ENCODE measurements at regions not wholly inside any gene's neighbourhood (a gene's known extent, or its start where the extent isn't known, plus 50 kb on each side); places are given as distances from the start of the nearest gene placed in this dataset.

- H3K27me3 ChIP-seq (replicated peaks; ENCODE audit: insufficient read depth) = no peaks in the 10 kb centered on the region
- no peaks in the 10 kb centered on the region for H3K4me1 ChIP-seq (replicated peaks)
- no peak overlapping the region for H3K27ac ChIP-seq
- no peaks in the 10 kb centered on the region for H3K36me3 ChIP-seq
- DNase-seq (ENCODE audit: low spot score) = no peak
- TF ChIP-seq POLR2A (IDR thresholded peaks at IDR 0.05) = no peak
- TF ChIP-seq CTCF (IDR thresholded peaks at IDR 0.05) = no peak
- TF ChIP-seq POLR2AphosphoS5 (IDR thresholded peaks at IDR 0.05) = no peak
- intact Hi-C loops (cut with DNase I) = no loop called here
- H3K9me3 ChIP-seq = no peaks in the 10 kb centered on the region
- H3K4me3 ChIP-seq = no peak overlapping the region
- WGBS = 60% methylated on average over 3 of the region's 3 CpGs
These were observed 305.1 kb upstream of the LYZL1 start for GRCh38 chr10:28983799-28984198.

- peak; percentile 81 for DNase-seq (ENCODE audit: low spot score)
- no peak overlapping the region for H3K27ac ChIP-seq
These were observed 304.4 kb upstream of the LYZL1 start for GRCh38 chr10:28984431-28984830.

DNA sequence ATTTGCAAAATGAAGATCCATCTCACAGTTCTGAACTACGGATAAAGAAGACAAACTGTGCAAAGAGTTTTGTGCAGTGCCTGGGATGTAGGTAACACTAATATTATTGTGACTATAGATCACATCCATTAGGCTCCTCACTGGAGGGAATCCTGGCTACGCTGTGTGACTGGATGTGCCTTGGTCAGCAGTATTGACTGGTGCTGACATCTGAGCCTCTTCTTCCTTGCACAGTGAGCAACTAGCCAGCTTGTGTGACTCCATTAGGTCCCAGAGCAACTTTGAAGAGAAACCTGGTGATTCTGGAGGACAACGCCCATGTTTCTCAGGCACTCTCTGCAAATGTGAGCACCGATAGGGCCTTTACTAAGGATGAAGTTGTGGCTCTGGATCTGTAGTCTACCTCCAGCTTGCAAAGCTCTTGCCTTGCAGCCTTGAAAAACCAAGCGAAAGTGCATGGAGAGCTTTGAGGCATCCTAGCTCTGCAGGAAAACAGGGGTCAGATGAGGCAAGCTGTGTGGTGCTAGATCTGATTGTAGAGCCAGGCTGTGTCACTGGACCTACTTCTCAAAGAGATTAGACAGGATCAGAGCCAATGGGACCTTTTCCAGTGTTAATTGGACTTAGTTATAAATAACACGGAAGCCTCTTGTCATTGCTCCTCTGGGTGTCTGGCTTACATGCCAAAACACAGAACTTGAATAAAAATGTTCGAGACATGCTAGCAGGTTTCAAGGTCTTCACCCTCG lies 303.6 kb upstream of the LYZL1 start:
- TF ChIP-seq POLR2A (IDR thresholded peaks at IDR 0.05) (no peak), POLR2AphosphoS5 (IDR thresholded peaks at IDR 0.05) (no peak), CTCF (IDR thresholded peaks at IDR 0.05) (no peak)
- H3K9me3 ChIP-seq = no peaks in the 10 kb centered on the region
- H3K36me3 ChIP-seq = no peaks in the 10 kb centered on the region
- H3K4me1 ChIP-seq (replicated peaks) = no peaks in the 10 kb centered on the region
- intact Hi-C loops (cut with DNase I) = no loop called here
- no peak overlapping the region for H3K27ac ChIP-seq
- no peak for DNase-seq (ENCODE audit: low spot score)
- H3K27me3 ChIP-seq (replicated peaks; ENCODE audit: insufficient read depth) = no peaks in the 10 kb centered on the region
- WGBS = 82% methylated on average over 8 of the region's 8 CpGs
- H3K4me3 ChIP-seq = no peak overlapping the region

More at GRCh38 chr10:28984431-28984830, 304.4 kb upstream of the LYZL1 start:
- intact Hi-C loops (cut with DNase I) = no loop called here
- no peaks in the 10 kb centered on the region for H3K9me3 ChIP-seq
- H3K36me3 ChIP-seq = no peaks in the 10 kb centered on the region
- no peak overlapping the region for H3K4me3 ChIP-seq
- WGBS = 12% methylated on average over 6 of the region's 6 CpGs
- TF ChIP-seq POLR2A (IDR thresholded peaks at IDR 0.05) = no peak
- peak; percentile 80 for TF ChIP-seq POLR2AphosphoS5 (IDR thresholded peaks at IDR 0.05)
- no peaks in the 10 kb centered on the region for H3K27me3 ChIP-seq (replicated peaks; ENCODE audit: insufficient read depth)
- no peaks in the 10 kb centered on the region for H3K4me1 ChIP-seq (replicated peaks)

DNA sequence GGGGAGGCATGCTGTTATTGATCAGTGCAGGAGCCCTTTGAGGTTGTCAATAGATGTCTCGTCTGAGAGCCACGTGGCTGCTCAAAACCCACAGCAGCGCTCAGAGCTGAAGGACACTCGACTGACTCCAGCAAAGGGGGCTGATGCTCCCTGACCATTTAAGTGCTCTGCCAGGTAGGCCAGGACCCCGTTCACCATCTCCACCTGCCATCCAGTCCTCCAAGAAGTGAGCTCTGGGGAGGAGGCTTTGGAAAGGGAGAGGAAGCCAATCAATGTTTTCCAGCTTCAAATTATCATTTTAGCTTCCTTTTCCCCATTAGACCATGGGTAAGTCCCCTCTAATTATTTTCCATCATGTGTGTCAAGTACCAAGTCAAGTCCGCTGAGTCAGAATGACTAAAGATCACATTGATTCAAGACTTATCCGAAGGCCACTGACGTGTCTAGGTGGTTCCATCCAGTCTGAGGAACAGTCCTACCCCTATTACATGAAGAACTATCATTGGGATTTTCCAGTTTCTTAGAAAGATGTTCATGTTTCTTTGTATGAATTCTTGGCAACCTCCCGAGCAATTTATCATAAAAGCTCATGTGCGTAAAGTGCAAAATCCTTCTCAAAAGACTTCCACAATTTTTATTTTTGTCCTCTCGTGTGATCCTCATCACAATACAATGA lies 302.6 kb upstream of the LYZL1 start:
- Histone ChIP-seq H3K27ac (no peak overlapping the region), H3K4me3 (no peak overlapping the region), H3K4me1 (replicated peaks) (no peaks in the 10 kb centered on the region), H3K9me3 (no peaks in the 10 kb centered on the region), H3K36me3 (no peaks in the 10 kb centered on the region), H3K27me3 (replicated peaks; ENCODE audit: insufficient read depth) (no peaks in the 10 kb centered on the region)
- intact Hi-C loops (cut with DNase I) = no loop called here
- no peak for DNase-seq (ENCODE audit: low spot score)
- TF ChIP-seq CTCF (IDR thresholded peaks at IDR 0.05) (no peak), POLR2AphosphoS5 (IDR thresholded peaks at IDR 0.05) (no peak), POLR2A (IDR thresholded peaks at IDR 0.05) (no peak)
- WGBS = 93% methylated on average over 11 of the region's 11 CpGs

DNA sequence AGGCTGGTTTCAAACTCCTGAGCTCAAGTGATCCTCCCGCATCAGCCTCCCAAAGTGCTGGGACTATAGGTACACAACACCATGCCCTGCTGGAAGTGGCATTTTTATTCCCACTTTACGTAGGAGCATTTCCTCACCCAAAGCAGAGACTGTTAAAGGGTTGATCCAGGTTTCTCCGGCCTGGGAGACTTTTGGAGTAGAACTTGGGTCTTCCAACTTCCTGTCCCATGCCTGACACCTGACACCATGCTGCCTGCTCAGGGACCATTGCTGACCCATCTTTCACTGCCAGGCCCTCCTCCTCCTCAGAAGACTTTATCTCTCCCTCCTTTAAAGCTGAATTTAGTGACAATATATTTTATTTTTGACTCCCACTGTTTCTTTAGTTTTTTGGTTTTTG lies 302.0 kb upstream of the LYZL1 start:
- intact Hi-C loops (cut with DNase I) = no loop called here
- no peak for TF ChIP-seq POLR2AphosphoS5 (IDR thresholded peaks at IDR 0.05)
- TF ChIP-seq POLR2A (IDR thresholded peaks at IDR 0.05) = no peak
- TF ChIP-seq CTCF (IDR thresholded peaks at IDR 0.05) = no peak
- H3K36me3 ChIP-seq = no peaks in the 10 kb centered on the region
- 92% methylated on average over 3 of the region's 3 CpGs for WGBS
- H3K4me1 ChIP-seq (replicated peaks) = no peaks in the 10 kb centered on the region
- no peak overlapping the region for H3K4me3 ChIP-seq
- no peak overlapping the region for H3K27ac ChIP-seq
- no peak for DNase-seq (ENCODE audit: low spot score)
- H3K27me3 ChIP-seq (replicated peaks; ENCODE audit: insufficient read depth) = no peaks in the 10 kb centered on the region
- no peaks in the 10 kb centered on the region for H3K9me3 ChIP-seq
